ENCODE measurements at regions not wholly inside any gene's neighbourhood (a gene's known extent, or its start where the extent isn't known, plus 50 kb on each side); places are given as distances from the start of the nearest gene placed in this dataset.

GRCh38 chr4:156686120-156686519 is 285.5 kb downstream of the PDGFC start:
- Histone ChIP-seq H3K9me3 (replicated peaks; ENCODE audit: control insufficient read depth, insufficient read depth, low read length) (no peaks in the 10 kb centered on the region), H4K20me1 (replicated peaks; ENCODE audit: control insufficient read depth, extremely low read depth, insufficient read depth, low read length) (no peaks in the 10 kb centered on the region), H3K36me3 (ENCODE audit: control insufficient read depth in 2 of 2, extremely low read depth in 1 of 2, insufficient read depth in 2 of 2, low read length in 2 of 2) (no peaks in the 10 kb centered on the region), H3K9me1 (replicated peaks; ENCODE audit: control insufficient read depth, extremely low read depth, insufficient read depth, low read length) (no peaks in the 10 kb centered on the region), H2AFZ (ENCODE audit: low read depth, low read length) (no peak overlapping the region), H3K27me3 (ENCODE audit: control insufficient read depth in 2 of 2, insufficient read depth in 2 of 2, low read length in 2 of 2) (no peaks in the 10 kb centered on the region), H3K27ac (ENCODE audit: insufficient read depth, low read depth, low read length) (no peak overlapping the region), H3K79me2 (ENCODE audit: control insufficient read depth, insufficient read depth, low read length) (no peaks in the 10 kb centered on the region), H3K4me2 (ENCODE audit: insufficient read depth, low read length) (no peak overlapping the region), H3K4me1 (ENCODE audit: control insufficient read depth, extremely low read depth, insufficient read depth, low read length) (no peaks in the 10 kb centered on the region), H3K9ac (replicated peaks; ENCODE audit: extremely low read depth, insufficient read depth, low read length) (no peak overlapping the region), H3K4me3 (replicated peaks in 1 of 3; ENCODE audit: insufficient read depth in 1 of 3, low read depth in 1 of 3, low read length in 3 of 3) (no peak overlapping the region)
- no TSS peak for BruUV-seq (replicated peaks)
- DNase-seq (ENCODE audit: low read depth, low spot score) (no peak), FAIRE-seq (no peak)
- POLR2A ChIA-PET: no interaction called here
- no peak for TF ChIP-seq EZH2 (IDR thresholded peaks at IDR 0.05; ENCODE audit: borderline replicate concordance, low read depth, low read length, severe bottlenecking)
- TF ChIP-seq MYC (IDR thresholded peaks at IDR 0.05; ENCODE audit: low read depth, low read length): no peak
- TF ChIP-seq JUN (IDR thresholded peaks at IDR 0.05; ENCODE audit: borderline replicate concordance, insufficient read depth, insufficient read length, low read depth): no peak
- no peak for TF ChIP-seq POLR2A (IDR thresholded peaks at IDR 0.05; ENCODE audit: low read depth, low read length)
- CTCF ChIA-PET: no interaction called here
- intact Hi-C loops (cut with micrococcal nuclease): no loop called here
- dilution Hi-C loops (cut with MboI; ENCODE audit: extremely low pct_ligation_motif_present, low sequenced_read_pairs): no loop called here

- H3K27me3 ChIP-seq (ENCODE audit: control insufficient read depth in 2 of 2, insufficient read depth in 2 of 2, low read length in 2 of 2): no peaks in the 10 kb centered on the region
- intact Hi-C loops (cut with micrococcal nuclease): no loop called here
- CTCF ChIA-PET: no interaction called here
Observed at GRCh38 chr4:156685308-156685707, 286.3 kb downstream of the PDGFC start.

More at GRCh38 chr4:156685308-156685707, 286.3 kb downstream of the PDGFC start:
- H4K20me1 ChIP-seq (replicated peaks; ENCODE audit: control insufficient read depth, extremely low read depth, insufficient read depth, low read length): no peaks in the 10 kb centered on the region
- no peak overlapping the region for H3K4me2 ChIP-seq (ENCODE audit: insufficient read depth, low read length)
- H3K36me3 ChIP-seq (ENCODE audit: control insufficient read depth in 2 of 2, extremely low read depth in 1 of 2, insufficient read depth in 2 of 2, low read length in 2 of 2): no peaks in the 10 kb centered on the region
- no peaks in the 10 kb centered on the region for H3K9me3 ChIP-seq (replicated peaks; ENCODE audit: control insufficient read depth, insufficient read depth, low read length)
- dilution Hi-C loops (cut with MboI; ENCODE audit: extremely low pct_ligation_motif_present, low sequenced_read_pairs): no loop called here
- no peak overlapping the region for H3K4me3 ChIP-seq (replicated peaks in 1 of 3; ENCODE audit: insufficient read depth in 1 of 3, low read depth in 1 of 3, low read length in 3 of 3)
- TF ChIP-seq CTCF (IDR thresholded peaks at IDR 0.05; ENCODE audit: extremely low read depth in 1 of 2, insufficient read depth in 1 of 2, low read depth in 1 of 2, low read length in 2 of 2): no peak
- no peak for TF ChIP-seq FOS (IDR thresholded peaks at IDR 0.05; ENCODE audit: borderline replicate concordance, insufficient read depth, low read length)
- no peak for TF ChIP-seq POLR2AphosphoS5 (IDR thresholded peaks at IDR 0.05; ENCODE audit: insufficient read depth, low read depth, low read length)
- no peak for TF ChIP-seq EZH2 (IDR thresholded peaks at IDR 0.05; ENCODE audit: borderline replicate concordance, low read depth, low read length, severe bottlenecking)
- no peak for TF ChIP-seq GATA2 (IDR thresholded peaks at IDR 0.05; ENCODE audit: insufficient read depth, insufficient read length, low read depth, low read length)
- TF ChIP-seq POLR2A (IDR thresholded peaks at IDR 0.05; ENCODE audit: low read depth, low read length): no peak
- no peak for TF ChIP-seq JUN (IDR thresholded peaks at IDR 0.05; ENCODE audit: borderline replicate concordance, insufficient read depth, insufficient read length, low read depth)
- no peak for TF ChIP-seq MAX (IDR thresholded peaks at IDR 0.05; ENCODE audit: insufficient read depth, insufficient read length)
- TF ChIP-seq MYC (IDR thresholded peaks at IDR 0.05; ENCODE audit: low read depth, low read length): no peak
- no peak overlapping the region for H3K27ac ChIP-seq (ENCODE audit: insufficient read depth, low read depth, low read length)
- POLR2A ChIA-PET: no interaction called here
- no peaks in the 10 kb centered on the region for H3K79me2 ChIP-seq (ENCODE audit: control insufficient read depth, insufficient read depth, low read length)
- no TSS peak for BruUV-seq (replicated peaks)
- H3K9ac ChIP-seq (replicated peaks; ENCODE audit: extremely low read depth, insufficient read depth, low read length): no peak overlapping the region
- H3K9me1 ChIP-seq (replicated peaks; ENCODE audit: control insufficient read depth, extremely low read depth, insufficient read depth, low read length): no peaks in the 10 kb centered on the region
- DNase-seq (ENCODE audit: low read depth, low spot score): no peak
- no peak for FAIRE-seq
- no peak overlapping the region for H2AFZ ChIP-seq (ENCODE audit: low read depth, low read length)
- H3K4me1 ChIP-seq (ENCODE audit: control insufficient read depth, extremely low read depth, insufficient read depth, low read length): no peaks in the 10 kb centered on the region

Measured in endothelial cell of umbilical vein (primary cell).